GM12864 (cell line): ENCODE measurements at regions not wholly inside any gene's neighbourhood (a gene's known extent, or its start where the extent isn't known, plus 50 kb on each side); places are given as distances from the start of the nearest gene placed in this dataset.

ENCODE experiments used
- DNase-seq: peaks from one replicate; pipeline ENCODE4 v3.0.0-alpha.2; 2011; ENCODE audit warnings: low read depth
- H3K4me3 ChIP-seq: 2 replicates; pipeline ENCODE4 v1.5.1; 2011; ENCODE audit warnings: mild to moderate bottlenecking, low read depth, low read length, control low read depth
- TF ChIP-seq, protein P1 (sequence below): IDR thresholded peaks from 2 replicates; pipeline ENCODE4 v1.5.1; 2011; ENCODE audit warnings: low read depth, mild to moderate bottlenecking, moderate library complexity, low read length, control low read depth, inconsistent platforms; ENCODE audit errors: missing control alignments

DNA sequence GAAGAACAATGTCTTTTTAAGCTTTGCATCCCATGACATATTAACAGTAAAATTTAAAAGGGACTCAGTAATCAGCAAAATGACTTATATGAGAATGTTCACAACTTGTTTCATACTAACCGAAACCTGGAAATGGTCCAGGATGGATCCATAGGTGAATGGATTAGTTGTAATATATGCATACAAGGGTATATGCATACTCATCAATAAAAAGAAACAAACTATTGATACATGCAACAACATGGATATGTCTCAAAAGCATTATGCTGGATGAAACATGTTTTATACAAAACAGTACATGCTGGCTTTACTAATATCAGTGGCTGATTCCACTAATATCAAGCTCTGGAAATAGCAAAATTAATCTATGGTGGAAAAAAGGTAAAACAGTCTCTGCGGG is 108.5 kb upstream of the HIVEP1 start:
- TF ChIP-seq, protein P1, sequence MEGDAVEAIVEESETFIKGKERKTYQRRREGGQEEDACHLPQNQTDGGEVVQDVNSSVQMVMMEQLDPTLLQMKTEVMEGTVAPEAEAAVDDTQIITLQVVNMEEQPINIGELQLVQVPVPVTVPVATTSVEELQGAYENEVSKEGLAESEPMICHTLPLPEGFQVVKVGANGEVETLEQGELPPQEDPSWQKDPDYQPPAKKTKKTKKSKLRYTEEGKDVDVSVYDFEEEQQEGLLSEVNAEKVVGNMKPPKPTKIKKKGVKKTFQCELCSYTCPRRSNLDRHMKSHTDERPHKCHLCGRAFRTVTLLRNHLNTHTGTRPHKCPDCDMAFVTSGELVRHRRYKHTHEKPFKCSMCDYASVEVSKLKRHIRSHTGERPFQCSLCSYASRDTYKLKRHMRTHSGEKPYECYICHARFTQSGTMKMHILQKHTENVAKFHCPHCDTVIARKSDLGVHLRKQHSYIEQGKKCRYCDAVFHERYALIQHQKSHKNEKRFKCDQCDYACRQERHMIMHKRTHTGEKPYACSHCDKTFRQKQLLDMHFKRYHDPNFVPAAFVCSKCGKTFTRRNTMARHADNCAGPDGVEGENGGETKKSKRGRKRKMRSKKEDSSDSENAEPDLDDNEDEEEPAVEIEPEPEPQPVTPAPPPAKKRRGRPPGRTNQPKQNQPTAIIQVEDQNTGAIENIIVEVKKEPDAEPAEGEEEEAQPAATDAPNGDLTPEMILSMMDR: no peak
- no peak overlapping the region for H3K4me3 ChIP-seq
- no peak for DNase-seq

DNA sequence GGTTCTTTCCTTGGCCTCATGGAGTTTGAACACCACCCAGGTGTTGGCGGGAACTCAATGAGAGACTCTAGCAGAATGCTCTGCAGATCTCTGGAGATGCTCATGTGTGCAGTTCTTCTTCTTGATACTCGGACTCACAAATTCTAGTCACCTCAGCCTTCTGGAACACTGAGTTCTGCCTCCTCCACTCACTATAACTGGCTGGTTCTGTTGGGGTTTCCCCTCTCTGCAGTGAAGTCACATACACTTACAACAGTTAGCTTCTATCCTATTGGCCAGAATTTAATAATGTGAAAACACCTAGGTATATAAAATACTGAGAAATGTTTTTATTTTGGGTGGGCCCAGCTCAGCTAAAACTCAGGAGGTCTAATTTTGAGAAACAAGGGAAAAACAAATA is 109.6 kb upstream of the HIVEP1 start:
- H3K4me3 ChIP-seq: no peak overlapping the region
- DNase-seq: no peak
- TF ChIP-seq, protein P1: no peak

DNA sequence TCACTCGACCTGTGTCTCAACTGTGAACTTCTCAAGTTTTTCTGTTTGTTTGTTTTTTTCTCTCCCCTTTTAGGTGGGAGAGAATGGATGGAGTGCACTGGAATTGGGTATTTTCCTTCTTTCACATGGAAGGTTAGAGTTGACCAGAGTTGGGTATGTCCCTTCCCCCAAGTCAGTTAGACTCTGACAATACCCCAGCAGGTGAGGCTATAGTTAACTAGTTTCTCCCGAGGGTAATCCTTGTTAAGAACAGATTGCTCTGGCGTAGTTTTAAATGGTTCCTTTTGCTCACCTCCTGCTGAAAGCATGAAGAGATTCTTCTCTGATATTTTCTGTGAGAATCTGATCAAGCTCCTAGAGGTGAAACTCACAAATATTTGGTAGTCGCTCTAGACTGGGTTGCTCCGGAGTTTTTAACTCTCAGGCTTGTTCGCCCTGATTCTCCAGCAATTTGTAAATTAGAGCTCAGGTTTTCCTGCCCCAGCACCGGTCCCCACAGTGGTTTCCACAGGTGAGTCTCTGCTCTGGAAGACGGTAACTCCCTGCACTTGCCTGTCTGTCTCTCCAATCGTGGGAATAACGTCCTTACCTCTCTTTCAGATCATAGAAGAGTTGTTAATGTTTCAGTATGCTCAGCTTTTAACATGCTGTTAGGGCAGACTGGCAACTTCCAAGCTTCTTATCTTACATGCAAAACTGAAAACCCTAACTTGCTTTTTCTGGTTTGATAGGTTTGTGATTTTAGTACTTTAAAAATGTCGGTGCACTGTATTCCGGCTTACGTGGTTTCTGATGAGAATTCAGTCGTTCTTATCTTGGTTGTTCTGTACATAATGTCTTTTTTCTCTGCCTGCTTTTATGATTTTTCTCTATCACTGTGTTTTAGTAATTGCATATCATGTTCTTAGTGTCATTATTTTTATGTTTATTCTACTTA is 111.2 kb upstream of the HIVEP1 start:
- DNase-seq: no peak
- H3K4me3 ChIP-seq: no peak overlapping the region
- TF ChIP-seq, protein P1: no peak

DNA sequence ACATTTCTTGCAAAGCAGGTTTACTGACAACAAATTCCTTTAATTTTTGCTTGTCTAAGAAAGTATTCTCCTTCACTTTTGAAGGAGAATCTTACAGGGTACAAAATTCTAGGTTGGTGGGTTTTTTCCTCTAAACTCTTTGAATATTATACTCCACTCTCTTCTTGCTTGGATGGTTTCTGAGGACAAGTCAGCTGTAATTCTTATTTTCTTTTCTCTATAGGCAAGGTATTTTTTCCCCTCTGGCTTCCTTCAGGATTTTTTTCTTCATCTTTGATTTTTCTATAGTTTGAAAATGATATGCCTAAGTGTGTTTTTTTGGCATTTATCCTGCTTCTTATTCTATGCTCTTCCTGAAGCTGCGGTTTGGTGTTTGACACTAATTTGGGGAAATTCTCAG is 112.5 kb upstream of the HIVEP1 start:
- TF ChIP-seq, protein P1: no peak

DNA sequence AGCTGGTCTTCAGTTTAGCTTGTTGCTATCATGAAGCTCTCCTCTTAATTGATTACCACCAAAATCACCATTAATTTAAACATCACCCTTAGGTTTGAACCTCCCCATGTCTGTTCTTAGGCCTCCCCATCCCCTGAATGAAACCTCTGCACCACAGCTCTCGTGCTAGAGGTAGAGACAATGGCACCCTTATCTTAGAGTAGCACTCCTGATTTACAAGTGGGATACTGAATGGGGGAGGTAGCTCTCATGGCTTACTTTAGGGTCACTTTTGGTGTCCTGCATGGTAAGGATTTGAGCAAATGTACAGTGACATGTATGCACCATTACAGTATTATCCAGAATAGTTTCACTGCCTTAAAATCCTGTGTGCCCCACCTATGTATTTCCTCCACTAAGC is 115.6 kb upstream of the ADTRP start:
- TF ChIP-seq, protein P1: no peak
- DNase-seq: no peak
- H3K4me3 ChIP-seq: no peak overlapping the region

More for the DNA sequence above, 112.5 kb upstream of the HIVEP1 start:
- no peak overlapping the region for H3K4me3 ChIP-seq
- DNase-seq: no peak

DNA sequence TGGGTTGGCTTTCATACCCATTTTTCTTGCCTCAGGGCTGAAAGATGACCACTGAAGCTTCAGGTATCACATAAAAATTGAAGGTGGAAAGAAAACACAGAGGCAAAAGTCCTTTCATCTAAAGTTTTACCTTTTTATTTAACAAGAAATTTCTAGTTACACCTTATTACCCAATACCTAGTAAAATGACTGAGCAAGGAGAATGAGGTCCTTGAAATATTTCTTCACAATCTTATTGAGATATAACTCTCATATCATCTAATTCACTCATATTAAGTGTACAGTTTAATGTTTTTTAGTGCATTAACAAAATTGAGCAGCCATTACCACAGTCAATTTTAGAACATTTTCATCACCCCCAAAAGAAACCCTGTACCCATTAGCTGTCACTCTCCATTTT is 112.9 kb upstream of the ADTRP start:
- no peak for DNase-seq
- no peak overlapping the region for H3K4me3 ChIP-seq
- TF ChIP-seq, protein P1: no peak

DNA sequence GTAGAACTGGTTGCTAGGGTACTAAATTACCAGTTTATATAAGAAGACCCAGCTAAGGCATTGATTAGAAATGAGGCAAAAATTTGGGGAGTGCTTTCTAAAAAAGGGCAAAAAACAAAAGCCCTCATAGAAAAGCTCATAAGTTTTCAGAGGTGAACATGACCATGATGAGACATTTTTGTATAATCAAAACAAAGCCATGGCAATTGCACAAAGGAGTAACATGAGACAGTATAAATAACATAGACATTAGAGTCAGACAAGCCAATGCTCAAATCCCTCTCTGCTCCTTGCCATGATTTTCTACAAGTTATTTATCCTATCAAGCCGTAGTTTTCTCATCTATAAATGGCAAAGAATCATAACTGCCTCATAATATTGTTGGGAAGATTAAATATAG is 112.2 kb upstream of the ADTRP start:
- no peak for DNase-seq
- TF ChIP-seq, protein P1: no peak
- no peak overlapping the region for H3K4me3 ChIP-seq
